H7 (cell line): ENCODE measurements at regions not wholly inside any gene's neighbourhood (a gene's known extent, or its start where the extent isn't known, plus 50 kb on each side); places are given as distances from the start of the nearest gene placed in this dataset.

Source experiments
- DNase-seq: peaks from one replicate; pipeline ENCODE4 v3.0.0; 2012
- H3K27me3 ChIP-seq: 2 replicates; pipeline ENCODE4 v1.6.0; 2011; ENCODE audit warnings: mild to moderate bottlenecking, low read length; ENCODE audit not compliant: control insufficient read depth, insufficient read depth
- H3K36me3 ChIP-seq: replicated peaks from 2 replicates; pipeline ENCODE4 v1.5.1; 2011; ENCODE audit warnings: low read length; ENCODE audit not compliant: control insufficient read depth, insufficient read depth
- H3K4me3 ChIP-seq: 2 replicates; pipeline ENCODE4 v1.5.1; 2011; ENCODE audit warnings: low read depth, mild to moderate bottlenecking, control low read depth, low read length, moderate library complexity; ENCODE audit not compliant: insufficient read depth

DNA sequence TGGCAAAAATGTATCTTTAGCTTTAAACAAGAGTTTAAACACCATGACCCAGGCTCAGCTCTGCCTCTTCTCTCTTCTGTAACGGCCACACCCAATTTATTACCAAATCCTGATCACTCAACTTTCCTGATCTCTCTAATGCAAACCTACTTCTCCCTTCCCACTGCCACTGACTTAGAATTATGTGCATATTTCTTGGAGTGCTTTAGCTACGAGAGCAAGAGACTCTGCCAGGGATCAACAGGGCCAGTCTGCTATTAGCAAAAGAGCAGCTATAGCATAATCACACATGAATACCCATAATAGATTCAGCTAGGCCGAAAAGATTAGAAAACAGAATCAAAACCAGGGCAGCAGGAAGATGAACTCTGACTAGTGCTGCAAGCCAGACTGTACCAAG, 215.5 kb downstream of the MRPL39 start:
- Histone ChIP-seq H3K27me3 (no peaks in the 10 kb centered on the region), H3K36me3 (no peaks in the 10 kb centered on the region), H3K4me3 (no peak overlapping the region)
- DNase-seq = no peak

DNA sequence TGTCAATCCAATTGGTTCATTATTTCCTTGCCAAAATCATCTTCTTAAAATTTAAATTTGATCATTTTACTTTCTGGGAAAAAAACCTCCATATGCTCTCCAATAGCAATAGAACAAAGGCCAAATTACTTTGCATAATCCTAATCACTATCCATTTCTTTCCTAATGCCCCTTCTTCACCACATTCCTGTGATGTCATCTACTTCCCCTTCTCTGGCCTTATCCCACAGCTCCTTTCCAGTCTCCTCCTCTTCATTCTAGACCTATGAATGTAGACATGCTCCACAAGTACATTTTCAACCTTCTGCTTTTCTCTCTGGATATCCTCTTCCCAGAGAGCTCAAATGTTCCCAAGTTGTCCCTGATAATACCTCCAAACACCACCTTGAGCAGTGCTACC, 216.6 kb downstream of the MRPL39 start:
- no peak for DNase-seq
- no peaks in the 10 kb centered on the region for H3K27me3 ChIP-seq
- no peaks in the 10 kb centered on the region for H3K36me3 ChIP-seq
- no peak overlapping the region for H3K4me3 ChIP-seq

DNA sequence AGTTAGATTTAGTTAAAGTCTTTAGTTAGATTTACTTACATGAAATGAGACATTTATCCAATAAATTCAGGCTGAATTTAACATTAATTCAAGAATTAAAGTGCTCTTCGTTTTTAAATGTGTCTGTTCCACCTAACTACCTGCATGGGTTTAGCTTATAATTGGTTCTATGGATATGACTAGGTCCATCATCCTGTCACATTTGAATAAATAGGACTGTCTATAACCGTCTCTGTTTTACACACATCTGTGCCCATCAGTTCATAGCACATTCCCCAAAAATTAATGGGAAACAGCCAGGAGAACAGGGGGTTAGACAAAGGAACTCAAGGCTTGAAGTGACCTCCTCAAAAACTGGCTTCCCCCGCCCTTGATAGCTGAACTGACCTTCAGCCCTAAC, 219.6 kb downstream of the MRPL39 start:
- Histone ChIP-seq H3K27me3 (no peaks in the 10 kb centered on the region), H3K4me3 (no peak overlapping the region), H3K36me3 (no peaks in the 10 kb centered on the region)
- DNase-seq = no peak

DNA sequence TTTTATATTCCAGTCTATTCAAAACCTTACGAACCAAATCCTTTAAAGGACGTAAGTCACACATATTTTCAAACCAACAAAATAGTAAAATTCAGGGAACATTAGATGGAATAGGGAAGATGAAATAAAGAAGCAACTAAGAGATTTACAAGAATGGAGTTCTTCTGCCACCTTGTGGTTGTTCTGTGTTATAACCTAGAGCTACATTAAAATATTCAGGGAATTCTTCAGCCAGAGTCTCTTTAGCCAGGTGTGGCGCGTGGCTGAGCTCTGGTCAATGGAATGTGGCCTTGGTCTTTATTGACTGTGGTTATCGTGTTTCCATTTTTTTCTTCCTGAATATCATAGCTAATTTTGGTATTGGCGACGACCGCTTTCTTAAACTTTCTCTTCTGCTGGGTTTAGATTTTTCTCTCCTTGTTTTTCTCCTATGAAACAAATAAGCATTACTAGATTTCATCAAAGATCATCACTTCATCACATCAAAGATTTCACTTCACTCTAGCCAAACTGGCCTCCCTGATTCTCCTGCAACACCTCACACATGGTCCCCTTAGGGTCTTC, 221.3 kb downstream of the MRPL39 start:
- DNase-seq = peak; percentile 42
- Histone ChIP-seq H3K27me3 (no peaks in the 10 kb centered on the region), H3K36me3 (no peaks in the 10 kb centered on the region), H3K4me3 (no peak overlapping the region)

DNA sequence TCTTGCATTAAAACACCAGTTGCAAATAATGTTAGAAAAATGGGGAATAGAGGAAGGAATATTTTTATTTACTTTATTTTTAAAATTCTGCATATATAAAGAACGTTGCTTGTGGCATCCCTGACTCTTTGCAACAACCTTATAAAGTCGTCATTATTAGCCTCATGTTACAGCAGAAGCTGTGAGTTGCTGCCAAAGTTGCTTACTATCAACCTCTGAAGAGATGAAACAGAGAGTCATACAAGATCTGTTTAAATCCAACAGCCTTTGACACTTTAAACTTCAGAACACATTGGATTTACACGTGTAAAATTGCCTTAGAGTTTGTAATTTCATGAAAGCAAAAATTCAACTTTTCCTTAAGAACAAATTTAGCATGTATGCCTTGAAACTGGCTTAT, 221.9 kb downstream of the MRPL39 start:
- H3K4me3 ChIP-seq = no peak overlapping the region
- no peak for DNase-seq
- H3K27me3 ChIP-seq = no peaks in the 10 kb centered on the region
- no peaks in the 10 kb centered on the region for H3K36me3 ChIP-seq

DNA sequence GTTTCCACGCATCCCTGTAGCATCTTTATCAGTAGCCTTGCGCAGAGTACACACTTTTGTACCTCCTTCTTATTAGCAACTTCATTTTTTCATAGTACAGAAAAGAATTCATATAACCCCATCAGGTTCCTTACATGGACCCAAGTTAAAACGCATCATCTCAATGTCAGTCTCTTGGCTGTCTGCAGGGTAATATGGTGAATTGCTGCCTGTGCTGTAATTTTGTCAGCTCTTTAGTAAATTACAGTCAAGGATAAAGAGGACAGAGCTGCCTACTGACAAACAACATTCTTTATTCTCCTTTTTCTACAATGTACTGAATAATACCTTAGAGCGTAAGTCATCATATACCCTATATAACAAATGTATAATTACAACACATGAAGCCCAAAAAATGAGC, 222.5 kb downstream of the MRPL39 start:
- DNase-seq = no peak
- Histone ChIP-seq H3K4me3 (no peak overlapping the region), H3K36me3 (no peaks in the 10 kb centered on the region), H3K27me3 (no peaks in the 10 kb centered on the region)

DNA sequence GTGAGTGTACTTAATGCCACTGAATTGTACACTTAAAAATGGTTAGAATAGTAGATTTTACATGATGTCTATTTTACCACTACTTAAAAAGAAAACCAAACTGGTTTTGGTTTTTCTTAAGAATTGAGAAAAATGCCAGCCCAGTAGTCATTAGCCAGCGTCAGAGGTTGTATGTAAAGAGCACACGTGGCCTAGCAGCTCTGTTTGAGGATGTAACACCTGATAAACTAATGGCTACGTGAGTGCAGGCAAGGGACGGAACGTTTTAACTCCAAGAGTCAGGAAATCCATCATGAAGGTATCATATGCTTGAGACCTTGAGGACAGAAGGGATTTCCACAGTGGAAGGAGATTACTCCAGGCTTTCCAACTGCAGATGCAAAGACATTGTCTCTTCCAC, 223.7 kb downstream of the MRPL39 start:
- DNase-seq = no peak
- Histone ChIP-seq H3K36me3 (no peaks in the 10 kb centered on the region), H3K27me3 (no peaks in the 10 kb centered on the region), H3K4me3 (no peak overlapping the region)

DNA sequence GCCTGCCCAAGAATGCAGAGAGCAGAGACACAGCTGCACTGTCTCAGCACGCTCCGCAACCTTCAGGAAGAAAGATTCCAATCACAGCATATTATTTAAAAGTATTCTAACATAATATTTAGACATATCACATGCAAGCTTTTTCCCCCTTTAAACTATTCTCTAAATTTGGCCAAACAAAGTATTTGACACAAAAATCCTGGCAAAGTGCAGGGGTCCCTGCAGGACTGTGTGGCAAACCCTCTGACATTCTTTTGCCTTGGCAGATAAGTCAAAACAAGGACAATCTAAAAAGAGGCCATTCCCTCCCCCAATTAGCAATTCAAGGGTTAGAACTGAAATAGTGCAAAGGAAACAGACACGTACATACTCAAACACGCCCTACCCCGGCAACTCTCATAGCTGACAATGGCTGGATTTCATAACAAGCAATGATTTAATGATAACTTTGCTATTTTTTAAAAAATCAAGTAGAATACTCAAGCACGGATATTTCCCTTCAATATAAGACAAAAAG, 225.3 kb downstream of the MRPL39 start:
- Histone ChIP-seq H3K4me3 (no peak overlapping the region), H3K27me3 (no peaks in the 10 kb centered on the region), H3K36me3 (no peaks in the 10 kb centered on the region)
- DNase-seq = no peak

DNA sequence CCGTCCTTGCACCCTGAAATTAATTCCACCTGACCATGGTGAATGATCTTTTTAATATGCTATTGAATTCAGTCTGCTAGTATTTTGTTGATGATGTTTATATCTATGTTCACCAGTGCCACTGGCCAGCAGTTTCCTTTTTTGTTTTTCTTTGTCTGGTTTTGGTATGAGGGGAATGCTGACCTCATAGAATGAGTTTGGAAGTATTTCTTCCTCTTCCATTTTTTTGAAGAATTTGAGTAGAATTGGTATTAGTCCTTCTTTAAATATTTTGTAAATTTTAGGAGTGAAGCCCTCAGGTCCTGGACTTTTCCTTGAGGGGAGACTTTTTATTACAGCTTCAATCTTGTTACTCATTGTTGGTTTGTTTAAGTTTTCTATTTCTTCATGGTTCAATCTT, 231.6 kb downstream of the MRPL39 start:
- Histone ChIP-seq H3K27me3 (no peaks in the 10 kb centered on the region), H3K4me3 (no peak overlapping the region), H3K36me3 (no peaks in the 10 kb centered on the region)
- DNase-seq = no peak

DNA sequence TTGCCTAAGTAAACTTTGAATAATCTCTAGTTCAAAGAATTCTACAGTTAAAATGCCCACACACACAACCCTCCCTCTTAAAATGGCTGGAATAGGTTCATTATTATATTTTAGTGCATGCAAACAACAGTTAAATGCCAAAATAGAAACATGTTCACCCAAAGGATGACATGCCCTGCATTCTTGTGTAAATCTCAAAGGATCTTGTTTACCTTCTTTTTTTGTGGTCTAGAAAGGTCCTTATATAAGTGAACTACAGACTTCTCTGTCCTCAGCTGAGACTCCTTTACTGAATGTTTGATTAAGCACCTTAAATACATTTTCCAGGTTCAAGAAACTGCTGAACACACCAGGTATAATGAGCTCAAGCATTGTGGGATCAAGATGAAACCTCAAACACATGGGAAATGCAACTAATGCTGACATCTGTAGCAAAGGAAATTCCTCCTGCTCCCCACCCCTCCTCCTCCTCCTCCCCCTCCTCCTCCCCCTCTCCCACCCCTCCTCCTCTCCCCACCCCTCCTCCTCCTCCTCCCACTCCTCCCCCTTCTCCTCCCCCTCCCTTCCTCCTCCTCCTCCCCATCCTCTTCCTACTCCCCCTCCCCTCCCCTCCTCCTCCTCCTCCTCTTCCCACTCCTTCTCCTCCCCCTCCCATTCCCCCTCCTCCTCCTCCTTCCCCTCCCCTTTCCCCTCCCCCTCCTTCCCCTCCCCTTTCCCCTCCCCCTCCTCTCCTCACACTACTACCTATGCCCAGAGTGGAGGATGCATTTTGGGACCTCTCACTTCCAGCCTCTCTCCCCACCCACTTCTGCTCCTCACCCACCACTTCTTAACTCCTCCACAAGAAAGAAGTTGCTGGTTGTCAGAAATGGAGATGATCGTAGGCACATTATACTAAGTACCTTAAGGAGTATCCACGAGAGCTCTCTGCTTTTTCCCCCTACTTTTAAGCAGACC, 233.9 kb downstream of the MRPL39 start:
- no peaks in the 10 kb centered on the region for H3K27me3 ChIP-seq
- peak; percentile 33 for DNase-seq
- no peaks in the 10 kb centered on the region for H3K36me3 ChIP-seq
- no peak overlapping the region for H3K4me3 ChIP-seq

DNA sequence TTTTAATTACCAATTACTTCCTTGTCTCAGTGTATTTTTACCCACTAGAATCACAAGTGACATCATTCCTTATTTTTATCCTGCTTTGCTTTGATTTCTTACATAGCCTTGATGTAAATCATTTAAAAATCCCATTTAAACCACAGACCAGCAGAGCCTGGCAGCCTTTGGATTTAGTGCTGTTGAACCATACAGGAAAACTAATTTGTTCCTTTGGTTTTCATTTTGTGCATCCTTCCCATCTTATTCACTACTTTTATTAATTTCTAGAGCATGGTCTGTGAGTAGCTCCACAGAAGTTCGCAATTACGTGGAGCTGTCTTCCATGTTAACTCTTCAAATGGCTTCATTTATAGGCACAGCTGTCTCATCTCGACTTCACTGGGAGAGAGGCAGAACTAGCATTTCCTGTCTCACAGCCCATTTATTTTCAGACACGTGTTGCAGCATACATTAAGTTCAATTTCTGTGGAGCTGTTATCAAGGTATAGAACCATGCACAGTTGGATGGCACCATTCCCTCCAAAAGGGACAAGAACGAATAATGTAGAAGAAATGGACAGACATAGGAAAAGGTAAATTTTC, 235.3 kb downstream of the MRPL39 start:
- DNase-seq = no peak
- Histone ChIP-seq H3K27me3 (no peaks in the 10 kb centered on the region), H3K4me3 (no peak overlapping the region), H3K36me3 (no peaks in the 10 kb centered on the region)

DNA sequence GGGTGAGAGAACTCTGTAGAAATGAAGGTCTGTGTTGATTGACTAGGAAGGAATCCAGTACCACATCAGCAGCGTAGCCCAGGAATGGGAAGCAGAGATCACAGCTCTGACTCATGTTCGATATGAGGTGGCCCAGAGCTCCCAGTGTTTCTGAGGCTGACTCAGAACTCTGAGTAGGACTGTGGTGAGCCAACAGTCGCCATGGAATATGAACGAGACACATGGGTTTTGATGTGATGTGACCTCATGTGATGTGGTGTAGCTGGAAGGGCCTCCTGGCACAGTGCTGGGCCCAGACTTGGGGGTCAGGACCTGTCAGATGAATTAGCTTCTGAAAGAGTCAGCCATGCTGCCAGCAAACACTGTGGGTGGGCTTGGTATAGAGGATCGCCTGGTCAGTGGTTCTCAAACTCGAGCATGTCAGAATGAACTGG, 237.0 kb downstream of the MRPL39 start:
- H3K36me3 ChIP-seq = no peaks in the 10 kb centered on the region
- no peak overlapping the region for H3K4me3 ChIP-seq
- DNase-seq = no peak
- H3K27me3 ChIP-seq = no peaks in the 10 kb centered on the region

DNA sequence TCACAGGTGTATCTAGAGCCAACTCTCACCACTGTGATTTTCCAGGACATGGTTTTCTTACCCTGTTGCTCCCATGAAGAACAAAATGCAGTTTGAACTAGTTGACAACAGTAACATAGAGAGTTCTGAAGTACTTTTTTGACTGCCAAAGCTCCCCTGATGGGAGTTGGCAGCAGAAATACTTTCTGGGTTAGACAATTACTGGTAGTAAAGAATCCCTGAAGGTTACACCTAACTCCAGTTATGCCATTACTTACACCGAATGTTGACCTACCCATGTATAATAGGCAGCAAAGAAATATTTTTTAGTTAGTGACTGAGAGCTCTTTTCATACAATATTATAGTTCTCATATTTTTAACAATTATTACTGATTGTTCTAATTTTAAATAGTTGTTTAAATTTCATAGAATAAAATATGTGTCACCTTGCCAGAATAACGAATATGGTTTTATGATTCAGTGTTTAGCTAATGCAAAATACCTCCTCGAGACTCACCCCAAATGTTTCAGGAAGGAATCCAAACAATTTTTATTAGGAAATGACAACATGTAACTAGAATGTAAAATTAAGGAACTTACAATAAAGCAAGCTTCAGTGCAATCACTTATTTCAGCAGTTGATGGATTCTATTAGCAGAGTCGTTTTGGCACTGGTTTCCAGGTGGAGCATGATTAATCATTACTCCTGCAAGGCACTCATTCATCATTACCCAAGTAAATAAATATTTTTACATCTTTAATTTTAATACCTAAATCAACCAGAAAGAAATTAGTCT, 237.6 kb downstream of the MRPL39 start:
- Histone ChIP-seq H3K4me3 (no peak overlapping the region), H3K27me3 (no peaks in the 10 kb centered on the region), H3K36me3 (no peaks in the 10 kb centered on the region)
- DNase-seq = no peak

DNA sequence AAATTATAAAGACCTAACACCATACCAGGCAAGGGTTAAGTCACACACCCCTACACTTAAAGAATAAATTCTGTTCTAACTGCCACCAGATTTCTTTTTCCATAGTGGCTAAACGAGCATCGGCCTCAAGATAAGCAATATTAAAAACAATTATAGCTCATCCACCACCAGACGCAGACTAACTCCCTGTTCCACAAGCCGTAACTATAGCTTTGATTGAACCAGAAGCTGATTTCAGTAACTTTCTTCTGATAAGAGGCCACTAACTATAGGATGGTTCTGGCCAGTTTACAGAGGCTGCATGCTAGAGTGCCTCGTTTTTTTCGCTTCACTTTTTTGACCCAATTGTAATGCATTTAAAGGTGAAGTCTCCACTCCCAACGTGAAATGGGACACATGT, 238.8 kb downstream of the MRPL39 start:
- no peaks in the 10 kb centered on the region for H3K27me3 ChIP-seq
- no peak for DNase-seq

More for the DNA sequence above, 238.8 kb downstream of the MRPL39 start:
- Histone ChIP-seq H3K4me3 (no peak overlapping the region), H3K36me3 (no peaks in the 10 kb centered on the region)
